GM12878 (cell line): ENCODE measurements at regions not wholly inside any gene's neighbourhood (a gene's known extent, or its start where the extent isn't known, plus 50 kb on each side); places are given as distances from the start of the nearest gene placed in this dataset.

Experiments used
- IKZF2 ChIP-seq, 2 experiments: fragments of 450-650 bp; IDR thresholded peaks; 2 replicates each; pipeline ENCODE4 v1.6.1; 2017; ENCODE audit warnings: mild to moderate bottlenecking in 2 of 2, moderate library complexity in 2 of 2
- JUNB ChIP-seq: IDR thresholded peaks from 2 replicates; pipeline ENCODE4 v1.6.1; 2016; ENCODE audit warnings: antibody characterized with exemption, mild to moderate bottlenecking
- MAX ChIP-seq: IDR thresholded peaks from 2 replicates; pipeline ENCODE4 v1.6.1; 2012; ENCODE audit warnings: low read depth, low read length, improper control_type of control experiment
- MEF2A ChIP-seq: IDR thresholded peaks from 2 replicates; pipeline ENCODE4 v1.6.1; 2011; ENCODE audit warnings: low read depth, mild to moderate bottlenecking, low read length, moderate library complexity; ENCODE audit not compliant: insufficient read depth
- NR2F1 ChIP-seq: fragments of 450-650 bp; conservative IDR thresholded peaks from 2 replicates; pipeline ENCODE4 v1.6.1; 2017; ENCODE audit warnings: mild to moderate bottlenecking
- PAX8 ChIP-seq: fragments of 450-650 bp; IDR thresholded peaks from 2 replicates; pipeline ENCODE4 v1.6.1; 2017; ENCODE audit warnings: mild to moderate bottlenecking, moderate library complexity
- POLR2A ChIP-seq: IDR thresholded peaks from 2 replicates; pipeline ENCODE4 v1.6.1; 2011; ENCODE audit warnings: low read depth, mild to moderate bottlenecking, low read length
- RAD51 ChIP-seq: fragments of 450-650 bp; IDR thresholded peaks from 2 replicates; pipeline ENCODE4 v1.6.1; 2016; ENCODE audit warnings: moderate library complexity, mild to moderate bottlenecking, inconsistent platforms
- RCOR1 ChIP-seq: conservative IDR thresholded peaks from 2 replicates; pipeline ENCODE4 v1.6.1; 2012; ENCODE audit warnings: low read depth, low read length, improper control_type of control experiment
- SIN3A ChIP-seq: IDR thresholded peaks from 2 replicates; pipeline ENCODE4 v1.6.1; 2012; ENCODE audit warnings: low read depth, low read length, improper control_type of control experiment
- SKIL ChIP-seq: fragments of 450-650 bp; IDR thresholded peaks from 2 replicates; pipeline ENCODE4 v1.6.1; 2017; ENCODE audit warnings: mild to moderate bottlenecking, low read depth, inconsistent platforms; ENCODE audit not compliant: poor library complexity, severe bottlenecking
- SP1 ChIP-seq: IDR thresholded peaks from one replicate; pipeline ENCODE4 v1.6.1; 2011; ENCODE audit warnings: low read depth, low read length
- SRF ChIP-seq, 2 experiments: IDR thresholded peaks; 2 replicates each; pipeline ENCODE4 v1.6.1; 2011; ENCODE audit warnings: low read depth in 2 of 2, low read length in 2 of 2, mild to moderate bottlenecking in 1 of 2, moderate library complexity in 1 of 2
- STAT3 ChIP-seq: IDR thresholded peaks from 2 replicates; pipeline ENCODE4 v1.6.1; 2011; ENCODE audit warnings: low read depth, low read length, improper control_type of control experiment
- SUPT20H ChIP-seq: IDR thresholded peaks from 2 replicates; pipeline ENCODE4 v1.6.1; 2011; ENCODE audit warnings: low read depth, mild to moderate bottlenecking, low read length, moderate library complexity, borderline replicate concordance; ENCODE audit not compliant: control insufficient read depth
- SUZ12 ChIP-seq: fragments of 200-600 bp; sonication (generic); IDR thresholded peaks from one replicate; pipeline ENCODE4 v1.6.1; 2018; ENCODE audit warnings: antibody characterized with exemption, mild to moderate bottlenecking; ENCODE audit not compliant: unreplicated experiment
- TAF1 ChIP-seq: IDR thresholded peaks from 2 replicates; pipeline ENCODE4 v1.6.1; 2011; ENCODE audit warnings: mild to moderate bottlenecking, low read depth, low read length, borderline replicate concordance
- TARDBP ChIP-seq: IDR thresholded peaks from 2 replicates; pipeline ENCODE4 v1.6.1; 2016; ENCODE audit warnings: borderline replicate concordance
- WRNIP1 ChIP-seq: IDR thresholded peaks from 2 replicates; pipeline ENCODE4 v1.6.1; 2011; ENCODE audit warnings: low read depth, low read length, improper control_type of control experiment, borderline replicate concordance
- YY1 ChIP-seq: IDR thresholded peaks from 2 replicates; pipeline ENCODE4 v1.6.1; 2011; ENCODE audit warnings: low read depth, mild to moderate bottlenecking, low read length
- ZBED1 ChIP-seq: IDR thresholded peaks from 2 replicates; pipeline ENCODE4 v1.6.1; 2016; ENCODE audit warnings: borderline replicate concordance
- ZBTB11 ChIP-seq: fragments of 450-650 bp; formaldehyde crosslinking; IDR thresholded peaks from 2 replicates; pipeline ENCODE4 v1.5.0; 2022; ENCODE audit warnings: mild to moderate bottlenecking, missing genetic modification characterization
- TF ChIP-seq, protein P1 (sequence below): IDR thresholded peaks from 2 replicates; pipeline ENCODE4 v1.6.1; 2011; ENCODE audit warnings: low read depth, low read length, improper control_type of control experiment, borderline replicate concordance
- TF ChIP-seq, protein P2 (sequence below): IDR thresholded peaks from 2 replicates; pipeline ENCODE4 v1.6.1; 2012; ENCODE audit warnings: low read length, inconsistent platforms
- TF ChIP-seq, protein P3 (sequence below): fragments of 450-650 bp; IDR thresholded peaks from 2 replicates; pipeline ENCODE4 v1.6.1; 2014; ENCODE audit warnings: mild to moderate bottlenecking

GRCh38 chr2:220674033-220674432, 898.1 kb downstream of the EPHA4 start (continued):
- peak; percentile 69 to 73 for TF ChIP-seq IKZF2 (IDR thresholded peaks at IDR 0.05)
- no peak for TF ChIP-seq MEF2A
- TF ChIP-seq SKIL: no peak
- TF ChIP-seq TARDBP: no peak
- TF ChIP-seq MAX: no peak
- TF ChIP-seq, protein P1, sequence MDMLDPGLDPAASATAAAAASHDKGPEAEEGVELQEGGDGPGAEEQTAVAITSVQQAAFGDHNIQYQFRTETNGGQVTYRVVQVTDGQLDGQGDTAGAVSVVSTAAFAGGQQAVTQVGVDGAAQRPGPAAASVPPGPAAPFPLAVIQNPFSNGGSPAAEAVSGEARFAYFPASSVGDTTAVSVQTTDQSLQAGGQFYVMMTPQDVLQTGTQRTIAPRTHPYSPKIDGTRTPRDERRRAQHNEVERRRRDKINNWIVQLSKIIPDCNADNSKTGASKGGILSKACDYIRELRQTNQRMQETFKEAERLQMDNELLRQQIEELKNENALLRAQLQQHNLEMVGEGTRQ: no peak
- TF ChIP-seq, protein P2, sequence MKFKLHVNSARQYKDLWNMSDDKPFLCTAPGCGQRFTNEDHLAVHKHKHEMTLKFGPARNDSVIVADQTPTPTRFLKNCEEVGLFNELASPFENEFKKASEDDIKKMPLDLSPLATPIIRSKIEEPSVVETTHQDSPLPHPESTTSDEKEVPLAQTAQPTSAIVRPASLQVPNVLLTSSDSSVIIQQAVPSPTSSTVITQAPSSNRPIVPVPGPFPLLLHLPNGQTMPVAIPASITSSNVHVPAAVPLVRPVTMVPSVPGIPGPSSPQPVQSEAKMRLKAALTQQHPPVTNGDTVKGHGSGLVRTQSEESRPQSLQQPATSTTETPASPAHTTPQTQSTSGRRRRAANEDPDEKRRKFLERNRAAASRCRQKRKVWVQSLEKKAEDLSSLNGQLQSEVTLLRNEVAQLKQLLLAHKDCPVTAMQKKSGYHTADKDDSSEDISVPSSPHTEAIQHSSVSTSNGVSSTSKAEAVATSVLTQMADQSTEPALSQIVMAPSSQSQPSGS: peak; percentile 47
- TF ChIP-seq NR2F1: no peak
- no peak for TF ChIP-seq RCOR1
- no peak for TF ChIP-seq SIN3A
- TF ChIP-seq, protein P3, sequence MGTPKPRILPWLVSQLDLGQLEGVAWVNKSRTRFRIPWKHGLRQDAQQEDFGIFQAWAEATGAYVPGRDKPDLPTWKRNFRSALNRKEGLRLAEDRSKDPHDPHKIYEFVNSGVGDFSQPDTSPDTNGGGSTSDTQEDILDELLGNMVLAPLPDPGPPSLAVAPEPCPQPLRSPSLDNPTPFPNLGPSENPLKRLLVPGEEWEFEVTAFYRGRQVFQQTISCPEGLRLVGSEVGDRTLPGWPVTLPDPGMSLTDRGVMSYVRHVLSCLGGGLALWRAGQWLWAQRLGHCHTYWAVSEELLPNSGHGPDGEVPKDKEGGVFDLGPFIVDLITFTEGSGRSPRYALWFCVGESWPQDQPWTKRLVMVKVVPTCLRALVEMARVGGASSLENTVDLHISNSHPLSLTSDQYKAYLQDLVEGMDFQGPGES: no peak
- TF ChIP-seq SUZ12: no peak
- no peak for TF ChIP-seq YY1
- no peak for TF ChIP-seq ZBED1
- peak; percentile 66; the same call in 1 of the 2 replicates for TF ChIP-seq JUNB
- TF ChIP-seq SRF (IDR thresholded peaks at IDR 0.05; ENCODE audit: low read depth in 2 of 2, low read length in 2 of 2): no peak
- no peak for TF ChIP-seq STAT3
- TF ChIP-seq RAD51: no peak
- no peak for TF ChIP-seq ZBTB11
- no peak for TF ChIP-seq TAF1
- TF ChIP-seq SUPT20H: no peak
- TF ChIP-seq WRNIP1: no peak
- no peak for TF ChIP-seq SP1
- TF ChIP-seq PAX8: no peak
- no peak for TF ChIP-seq POLR2A
